ENCODE measurements at regions not wholly inside any gene's neighbourhood (a gene's known extent, or its start where the extent isn't known, plus 50 kb on each side); places are given as distances from the start of the nearest gene placed in this dataset.
"Not testable (repeated sequence)": the region's sequence is repeated elsewhere in the genome, so short reads cannot be mapped to it uniquely, and the experiment has no call there.

DNA sequence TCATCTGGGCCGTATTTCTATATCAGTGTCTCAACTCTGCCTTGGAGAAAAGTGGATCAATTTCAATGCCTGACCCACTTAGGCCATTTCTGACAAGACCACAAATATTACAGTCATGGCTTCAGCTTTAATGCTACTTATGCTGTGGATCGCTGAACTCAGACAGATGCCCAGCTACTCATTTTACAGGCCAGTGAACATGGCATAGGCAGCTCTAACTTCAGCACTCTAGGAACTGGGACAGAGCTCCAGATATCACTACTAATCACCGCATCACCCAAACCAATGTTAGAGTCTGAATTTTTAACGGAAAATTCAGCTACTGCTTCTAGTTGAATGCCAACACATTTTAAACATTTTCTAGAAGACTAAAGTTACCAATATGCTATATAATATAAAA is 809.6 kb upstream of the FRG1 start:
- no peaks in the 10 kb centered on the region for H3K79me2 ChIP-seq (ENCODE audit: low read length)
- no peaks in the 10 kb centered on the region for H3K4me1 ChIP-seq (ENCODE audit: low read length)
- no peaks in the 10 kb centered on the region for H3K36me3 ChIP-seq (replicated peaks; ENCODE audit: low read depth, low read length)
- H3K4me3 ChIP-seq (ENCODE audit: low read length), result no peak overlapping the region
- H3K27me3 ChIP-seq (ENCODE audit: low read depth, low read length), result no peaks in the 10 kb centered on the region
- no peaks in the 10 kb centered on the region for H4K20me1 ChIP-seq (ENCODE audit: insufficient read depth, low read length)
- no peaks in the 10 kb centered on the region for H3K9me3 ChIP-seq (ENCODE audit: insufficient read depth, low read length)
- H3K4me2 ChIP-seq (ENCODE audit: low read length), result no peak overlapping the region
- no peak overlapping the region for H2AFZ ChIP-seq (ENCODE audit: low read depth, low read length)
- no peak overlapping the region for H3K27ac ChIP-seq (ENCODE audit: low read length)
- H3K9ac ChIP-seq (ENCODE audit: low read length), result no peak overlapping the region
- TF ChIP-seq EZH2phosphoT487 (IDR thresholded peaks at IDR 0.05; ENCODE audit: low read depth), result no peak
- TF ChIP-seq, protein P1, sequence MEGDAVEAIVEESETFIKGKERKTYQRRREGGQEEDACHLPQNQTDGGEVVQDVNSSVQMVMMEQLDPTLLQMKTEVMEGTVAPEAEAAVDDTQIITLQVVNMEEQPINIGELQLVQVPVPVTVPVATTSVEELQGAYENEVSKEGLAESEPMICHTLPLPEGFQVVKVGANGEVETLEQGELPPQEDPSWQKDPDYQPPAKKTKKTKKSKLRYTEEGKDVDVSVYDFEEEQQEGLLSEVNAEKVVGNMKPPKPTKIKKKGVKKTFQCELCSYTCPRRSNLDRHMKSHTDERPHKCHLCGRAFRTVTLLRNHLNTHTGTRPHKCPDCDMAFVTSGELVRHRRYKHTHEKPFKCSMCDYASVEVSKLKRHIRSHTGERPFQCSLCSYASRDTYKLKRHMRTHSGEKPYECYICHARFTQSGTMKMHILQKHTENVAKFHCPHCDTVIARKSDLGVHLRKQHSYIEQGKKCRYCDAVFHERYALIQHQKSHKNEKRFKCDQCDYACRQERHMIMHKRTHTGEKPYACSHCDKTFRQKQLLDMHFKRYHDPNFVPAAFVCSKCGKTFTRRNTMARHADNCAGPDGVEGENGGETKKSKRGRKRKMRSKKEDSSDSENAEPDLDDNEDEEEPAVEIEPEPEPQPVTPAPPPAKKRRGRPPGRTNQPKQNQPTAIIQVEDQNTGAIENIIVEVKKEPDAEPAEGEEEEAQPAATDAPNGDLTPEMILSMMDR (IDR thresholded peaks at IDR 0.05; ENCODE audit: low read depth, low read length), result no peak

DNA sequence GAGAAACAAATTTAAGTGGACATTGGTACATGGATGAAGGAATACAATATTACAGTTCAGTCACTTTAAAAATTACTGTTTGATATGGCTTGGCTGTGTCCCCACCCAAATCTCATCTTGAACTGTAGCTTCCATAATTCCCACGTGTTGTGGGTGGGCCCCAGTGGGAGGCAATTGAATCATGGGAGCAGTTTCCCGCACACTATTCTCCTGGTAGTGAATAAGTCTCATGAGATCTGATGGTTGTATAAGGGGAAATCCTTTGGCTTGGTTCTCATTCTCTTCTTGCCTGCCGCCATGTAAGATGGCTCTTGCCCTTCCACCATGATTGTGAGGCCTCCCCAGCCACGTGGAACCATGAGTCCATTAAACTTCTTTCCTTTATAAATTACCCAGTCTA is 804.2 kb upstream of the FRG1 start:
- Histone ChIP-seq H3K79me2 (ENCODE audit: low read length) (no peaks in the 10 kb centered on the region), H3K27ac (ENCODE audit: low read length) (no peak overlapping the region), H3K4me2 (ENCODE audit: low read length) (no peak overlapping the region), H2AFZ (ENCODE audit: low read depth, low read length) (no peak overlapping the region), H3K4me1 (ENCODE audit: low read length) (no peaks in the 10 kb centered on the region), H3K9ac (ENCODE audit: low read length) (no peak overlapping the region), H3K9me3 (ENCODE audit: insufficient read depth, low read length) (no peaks in the 10 kb centered on the region), H4K20me1 (ENCODE audit: insufficient read depth, low read length) (no peaks in the 10 kb centered on the region), H3K27me3 (ENCODE audit: low read depth, low read length) (no peaks in the 10 kb centered on the region), H3K36me3 (replicated peaks; ENCODE audit: low read depth, low read length) (no peaks in the 10 kb centered on the region), H3K4me3 (ENCODE audit: low read length) (no peak overlapping the region)
- TF ChIP-seq, protein P1 (IDR thresholded peaks at IDR 0.05; ENCODE audit: low read depth, low read length), result no peak
- no peak for TF ChIP-seq EZH2phosphoT487 (IDR thresholded peaks at IDR 0.05; ENCODE audit: low read depth)

GRCh38 chr4:189143263-189143952 is 797.3 kb upstream of the FRG1 start:
- no peaks in the 10 kb centered on the region for H3K27me3 ChIP-seq (ENCODE audit: low read depth, low read length)
- TF ChIP-seq, protein P1 (IDR thresholded peaks at IDR 0.05; ENCODE audit: low read depth, low read length), result no peak
- H3K79me2 ChIP-seq (ENCODE audit: low read length), result no peaks in the 10 kb centered on the region
- H3K4me2 ChIP-seq (ENCODE audit: low read length), result no peak overlapping the region
- no peak overlapping the region for H3K9ac ChIP-seq (ENCODE audit: low read length)
- no peak overlapping the region for H3K4me3 ChIP-seq (ENCODE audit: low read length)
- H3K36me3 ChIP-seq (replicated peaks; ENCODE audit: low read depth, low read length), result no peaks in the 10 kb centered on the region
- H3K4me1 ChIP-seq (ENCODE audit: low read length), result no peaks in the 10 kb centered on the region
- H4K20me1 ChIP-seq (ENCODE audit: insufficient read depth, low read length), result no peaks in the 10 kb centered on the region
- H3K9me3 ChIP-seq (ENCODE audit: insufficient read depth, low read length), result no peaks in the 10 kb centered on the region
- no peak overlapping the region for H3K27ac ChIP-seq (ENCODE audit: low read length)
- no peak overlapping the region for H2AFZ ChIP-seq (ENCODE audit: low read depth, low read length)

- TF ChIP-seq, protein P1 (IDR thresholded peaks at IDR 0.05; ENCODE audit: low read depth, low read length), result no peak
- TF ChIP-seq EZH2phosphoT487 (IDR thresholded peaks at IDR 0.05; ENCODE audit: low read depth), result no peak
- H3K4me3 ChIP-seq (ENCODE audit: low read length), result no peak overlapping the region
- H3K27ac ChIP-seq (ENCODE audit: low read length), result no peak overlapping the region
- no peaks in the 10 kb centered on the region for H4K20me1 ChIP-seq (ENCODE audit: insufficient read depth, low read length)
- no peaks in the 10 kb centered on the region for H3K36me3 ChIP-seq (replicated peaks; ENCODE audit: low read depth, low read length)
- H3K9me3 ChIP-seq (ENCODE audit: insufficient read depth, low read length), result no peaks in the 10 kb centered on the region
- no peaks in the 10 kb centered on the region for H3K4me1 ChIP-seq (ENCODE audit: low read length)
- no peaks in the 10 kb centered on the region for H3K27me3 ChIP-seq (ENCODE audit: low read depth, low read length)
- no peak overlapping the region for H2AFZ ChIP-seq (ENCODE audit: low read depth, low read length)
- no peak overlapping the region for H3K4me2 ChIP-seq (ENCODE audit: low read length)
- no peak overlapping the region for H3K9ac ChIP-seq (ENCODE audit: low read length)
- no peaks in the 10 kb centered on the region for H3K79me2 ChIP-seq (ENCODE audit: low read length)
These were observed 793.4 kb upstream of the FRG1 start for GRCh38 chr4:189147005-189147929.

GRCh38 chr4:189155083-189155482 is 785.6 kb upstream of the FRG1 start:
- H3K79me2 ChIP-seq (ENCODE audit: low read length); H3K4me2 ChIP-seq (ENCODE audit: low read length); H4K20me1 ChIP-seq (ENCODE audit: insufficient read depth, low read length); H3K9ac ChIP-seq (ENCODE audit: low read length); H3K27ac ChIP-seq (ENCODE audit: low read length); H3K9me3 ChIP-seq (ENCODE audit: insufficient read depth, low read length); H2AFZ ChIP-seq (ENCODE audit: low read depth, low read length); H3K27me3 ChIP-seq (ENCODE audit: low read depth, low read length); H3K36me3 ChIP-seq (replicated peaks; ENCODE audit: low read depth, low read length); H3K4me1 ChIP-seq (ENCODE audit: low read length); H3K4me3 ChIP-seq (ENCODE audit: low read length): not testable (repeated sequence)
